Stimulated activated memory B cell treated with anti-CD40 and anti-IgM and Interleukin-4, amounts not matched to agents 10 μg/mL and 1 μg/mL and 100 μg/mL, for 72 hours (primary cell): ENCODE measurements at regions not wholly inside any gene's neighbourhood (a gene's known extent, or its start where the extent isn't known, plus 50 kb on each side); places are given as distances from the start of the nearest gene placed in this dataset.

Source experiments
- ATAC-seq: fragments of 150-1000 bp; cut with Tn5 transposase; 2 replicates; pipeline ENCODE4 v1.10.0; 2021
- H3K27ac Mint-ChIP-seq: one replicate; pipeline ENCODE4 v1.8.0; 2022; ENCODE audit warnings: mild to moderate bottlenecking, mixed read lengths
- H3K27me3 Mint-ChIP-seq: one replicate; pipeline ENCODE4 v1.8.0; 2022; ENCODE audit warnings: mixed read lengths
- H3K36me3 Mint-ChIP-seq: one replicate; pipeline ENCODE4 v1.8.0; 2022; ENCODE audit warnings: mixed read lengths
- H3K4me1 Mint-ChIP-seq: one replicate; pipeline ENCODE4 v1.8.0; 2022; ENCODE audit warnings: mixed read lengths
- H3K4me3 Mint-ChIP-seq: one replicate; pipeline ENCODE4 v1.8.0; 2022; ENCODE audit warnings: mild to moderate bottlenecking, moderate library complexity, mixed read lengths
- H3K9me3 Mint-ChIP-seq: one replicate; pipeline ENCODE4 v1.8.0; 2022; ENCODE audit warnings: mixed read lengths

GRCh38 chr5:117107859-117108258, 533.2 kb upstream of the SEMA6A start:
- Mint-ChIP-seq H3K27me3 (no peaks in the 10 kb centered on the region), H3K9me3 (peaks cover 5% of the 10 kb centered on the region), H3K27ac (no peak overlapping the region), H3K4me1 (no peaks in the 10 kb centered on the region), H3K36me3 (no peaks in the 10 kb centered on the region), H3K4me3 (no peak overlapping the region)
- ATAC-seq: no peak

- H3K36me3 Mint-ChIP-seq: no peaks in the 10 kb centered on the region
- no peaks in the 10 kb centered on the region for H3K4me1 Mint-ChIP-seq
- no peaks in the 10 kb centered on the region for H3K9me3 Mint-ChIP-seq
- no peak for ATAC-seq
- no peak overlapping the region for H3K27ac Mint-ChIP-seq
- no peaks in the 10 kb centered on the region for H3K27me3 Mint-ChIP-seq
- H3K4me3 Mint-ChIP-seq: no peak overlapping the region
Observed at GRCh38 chr5:117103703-117104102, 529.1 kb upstream of the SEMA6A start.

DNA sequence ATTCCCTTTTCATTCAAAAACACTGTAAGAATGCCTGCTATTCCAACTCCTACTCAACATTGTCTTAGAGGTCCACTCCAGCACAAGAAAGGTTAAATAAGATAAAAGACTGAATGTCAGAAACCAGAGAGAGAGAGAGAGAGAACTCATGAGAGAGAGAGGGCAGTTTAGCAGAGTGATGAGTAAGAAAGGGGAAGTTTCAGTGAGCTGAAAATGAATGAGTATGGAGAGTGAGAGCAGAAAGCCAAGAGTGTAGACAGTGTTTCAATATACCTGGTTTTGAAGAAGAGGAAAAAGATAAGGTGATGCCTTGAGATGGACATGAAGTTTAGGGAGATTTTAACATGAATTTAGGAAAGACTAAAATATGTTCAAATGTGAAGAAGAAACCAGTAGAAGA, 528.0 kb upstream of the SEMA6A start:
- H3K27ac Mint-ChIP-seq: no peak overlapping the region
- H3K9me3 Mint-ChIP-seq: no peaks in the 10 kb centered on the region
- no peaks in the 10 kb centered on the region for H3K36me3 Mint-ChIP-seq
- no peak overlapping the region for H3K4me3 Mint-ChIP-seq
- no peaks in the 10 kb centered on the region for H3K27me3 Mint-ChIP-seq
- no peaks in the 10 kb centered on the region for H3K4me1 Mint-ChIP-seq
- no peak for ATAC-seq

DNA sequence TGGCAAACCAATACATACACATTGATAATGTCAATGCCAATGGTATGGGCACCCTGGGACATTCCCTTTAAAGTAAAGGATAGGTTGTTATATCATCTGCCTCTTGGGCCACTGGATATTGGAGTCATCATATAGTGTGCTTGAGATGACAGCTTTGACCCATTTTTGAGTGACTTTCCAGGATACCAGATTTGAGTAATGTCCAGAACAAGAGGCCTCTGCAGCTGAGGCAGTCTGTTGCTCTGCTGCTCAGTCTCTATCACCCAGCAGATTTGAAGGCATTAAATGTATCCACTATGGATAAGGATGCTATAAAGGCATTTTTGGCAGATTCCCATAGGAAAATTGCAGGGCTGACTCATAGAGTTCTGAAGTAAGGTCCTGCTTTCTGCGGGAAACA, 525.6 kb upstream of the SEMA6A start:
- Mint-ChIP-seq H3K9me3 (no peaks in the 10 kb centered on the region), H3K4me1 (no peaks in the 10 kb centered on the region), H3K27me3 (no peaks in the 10 kb centered on the region)

DNA sequence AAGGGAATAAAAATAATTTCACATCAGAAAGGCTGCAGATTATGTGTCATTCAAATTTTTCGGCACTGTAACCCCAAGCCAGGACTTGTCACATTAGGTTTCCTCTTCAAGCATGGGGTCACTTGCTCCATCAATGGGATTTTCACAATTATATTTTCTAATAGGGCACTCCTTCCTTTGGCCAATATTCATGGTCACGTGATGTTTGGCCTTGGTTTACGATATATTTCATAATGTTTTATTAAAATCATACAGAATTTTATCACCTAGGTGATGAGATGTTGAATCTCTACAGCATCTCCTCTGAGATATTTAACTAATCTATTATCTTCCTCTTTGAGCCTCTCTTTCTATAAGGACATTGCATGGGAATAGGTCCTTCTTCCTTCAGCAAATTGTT, 523.5 kb upstream of the SEMA6A start:
- H3K9me3 Mint-ChIP-seq: no peaks in the 10 kb centered on the region
- H3K27me3 Mint-ChIP-seq: no peaks in the 10 kb centered on the region
- H3K4me3 Mint-ChIP-seq: no peak overlapping the region
- no peaks in the 10 kb centered on the region for H3K36me3 Mint-ChIP-seq
- H3K27ac Mint-ChIP-seq: no peak overlapping the region
- no peak for ATAC-seq
- no peaks in the 10 kb centered on the region for H3K4me1 Mint-ChIP-seq

More for the DNA sequence above, 525.6 kb upstream of the SEMA6A start:
- no peak overlapping the region for H3K27ac Mint-ChIP-seq
- no peak for ATAC-seq
- H3K36me3 Mint-ChIP-seq: no peaks in the 10 kb centered on the region
- no peak overlapping the region for H3K4me3 Mint-ChIP-seq

DNA sequence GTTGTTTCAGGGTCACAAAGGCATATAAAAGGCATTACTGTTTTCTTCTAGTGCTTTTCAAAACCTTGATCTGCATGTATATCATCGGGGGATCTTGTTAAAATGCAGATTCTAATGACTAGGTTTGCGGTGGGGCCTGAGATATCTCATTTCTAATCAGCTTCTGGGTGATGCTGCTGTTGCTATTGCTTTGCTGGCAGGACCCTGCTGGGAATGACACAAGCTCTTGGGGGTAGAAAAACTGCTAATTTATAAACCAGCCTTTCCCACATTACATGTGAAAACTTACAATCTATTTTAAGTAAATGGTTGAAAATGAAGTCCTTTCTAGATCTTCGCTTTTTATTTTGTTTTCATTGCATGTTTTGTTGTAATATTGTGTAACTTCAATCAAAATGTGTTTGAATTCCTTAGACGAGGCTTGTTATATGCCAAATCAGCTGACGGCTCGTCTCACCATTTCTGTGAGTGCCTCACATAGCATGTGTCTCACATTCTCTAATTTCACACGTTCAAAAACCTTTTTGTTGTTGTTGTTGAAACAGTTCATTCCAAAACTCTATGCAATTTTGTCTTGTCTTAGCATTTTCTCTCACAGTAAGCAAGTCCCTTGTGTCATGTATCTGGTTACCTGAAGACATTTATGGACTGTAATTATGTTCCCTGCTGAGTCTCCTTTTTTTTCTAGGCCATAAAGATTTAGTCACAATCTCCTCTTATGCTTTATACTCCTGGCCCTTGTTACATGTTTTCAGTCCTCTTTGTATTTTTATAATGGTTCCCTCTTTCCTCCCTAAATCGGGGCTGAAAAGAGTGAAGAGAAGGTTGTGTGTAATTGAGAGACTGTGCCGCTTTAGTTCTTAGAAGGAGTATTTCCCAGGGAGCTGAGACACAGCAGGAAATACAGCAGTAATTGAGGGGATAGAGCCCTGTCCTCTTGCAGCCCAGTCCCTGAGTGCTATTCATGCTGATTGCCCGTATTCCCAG, 521.0 kb upstream of the SEMA6A start:
- Mint-ChIP-seq H3K36me3 (no peaks in the 10 kb centered on the region), H3K9me3 (no peaks in the 10 kb centered on the region), H3K27ac (no peak overlapping the region), H3K27me3 (no peaks in the 10 kb centered on the region), H3K4me3 (no peak overlapping the region), H3K4me1 (no peaks in the 10 kb centered on the region)
- no peak for ATAC-seq

DNA sequence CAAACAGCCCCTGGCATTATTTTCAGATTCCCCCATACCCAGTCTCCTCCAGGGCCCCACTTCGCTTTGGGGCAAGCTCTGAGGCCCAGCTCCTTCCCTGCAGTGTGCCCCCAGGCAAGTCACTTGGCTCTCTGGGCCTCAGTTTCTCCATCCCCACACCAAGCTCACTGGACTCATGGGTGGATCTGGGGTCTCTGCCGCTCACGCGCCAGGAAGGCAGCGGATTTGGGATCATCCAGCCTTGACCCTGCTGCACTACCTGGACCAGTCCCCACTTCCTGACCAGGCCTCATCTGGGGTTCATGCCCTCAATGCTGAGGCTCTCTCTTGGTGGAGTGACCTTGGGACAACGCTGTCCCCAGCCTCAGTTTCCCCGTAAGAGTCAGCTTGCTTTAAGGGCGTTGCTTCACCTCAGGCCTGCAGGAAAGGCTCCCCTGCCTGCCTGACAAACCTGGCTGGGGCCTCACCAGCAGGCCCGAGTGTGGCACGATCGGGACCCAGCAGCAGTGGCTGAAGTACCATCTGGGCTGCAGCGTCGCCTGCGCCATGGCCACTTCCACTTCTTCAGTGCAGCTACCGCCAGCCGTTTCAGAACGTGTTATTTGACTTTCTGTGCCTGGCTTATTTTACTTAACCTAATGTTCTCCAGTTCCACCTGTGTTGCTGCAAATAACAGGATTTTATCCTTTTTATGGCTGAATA, 519.6 kb upstream of the SEMA6A start:
- no peak overlapping the region for H3K27ac Mint-ChIP-seq
- ATAC-seq: peak; percentile 27
- H3K4me1 Mint-ChIP-seq: no peaks in the 10 kb centered on the region
- no peaks in the 10 kb centered on the region for H3K36me3 Mint-ChIP-seq
- no peaks in the 10 kb centered on the region for H3K27me3 Mint-ChIP-seq
- no peak overlapping the region for H3K4me3 Mint-ChIP-seq
- H3K9me3 Mint-ChIP-seq: no peaks in the 10 kb centered on the region

DNA sequence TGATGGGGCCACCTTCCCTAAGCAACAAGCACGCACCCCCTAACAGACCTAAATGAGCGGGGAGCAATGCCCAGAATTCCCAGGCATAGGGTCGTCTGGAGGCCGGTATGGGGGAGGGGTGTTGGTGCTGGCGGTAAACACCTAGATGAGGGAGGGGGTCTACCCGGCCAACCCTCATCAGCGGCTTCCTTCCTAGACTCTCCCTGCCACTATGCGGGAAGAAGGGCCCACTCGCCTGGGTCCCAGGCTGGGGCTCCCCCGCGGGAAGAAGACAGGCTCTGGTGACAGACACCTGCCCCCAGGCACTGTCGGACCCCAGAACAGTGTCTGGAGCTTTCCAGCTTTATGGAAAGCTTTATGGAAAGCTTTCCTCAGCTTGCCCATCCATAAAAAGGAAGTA, 519.0 kb upstream of the SEMA6A start:
- H3K27ac Mint-ChIP-seq: no peak overlapping the region
- H3K9me3 Mint-ChIP-seq: no peaks in the 10 kb centered on the region

GRCh38 chr5:117089001-117089400, 514.4 kb upstream of the SEMA6A start:
- Mint-ChIP-seq H3K9me3 (no peaks in the 10 kb centered on the region), H3K27me3 (no peaks in the 10 kb centered on the region), H3K36me3 (no peaks in the 10 kb centered on the region), H3K4me1 (no peaks in the 10 kb centered on the region), H3K27ac (no peak overlapping the region), H3K4me3 (no peak overlapping the region)
- ATAC-seq: no peak

More for the DNA sequence above, 519.0 kb upstream of the SEMA6A start:
- no peaks in the 10 kb centered on the region for H3K36me3 Mint-ChIP-seq
- ATAC-seq: no peak
- H3K4me1 Mint-ChIP-seq: no peaks in the 10 kb centered on the region
- no peak overlapping the region for H3K4me3 Mint-ChIP-seq
- no peaks in the 10 kb centered on the region for H3K27me3 Mint-ChIP-seq

DNA sequence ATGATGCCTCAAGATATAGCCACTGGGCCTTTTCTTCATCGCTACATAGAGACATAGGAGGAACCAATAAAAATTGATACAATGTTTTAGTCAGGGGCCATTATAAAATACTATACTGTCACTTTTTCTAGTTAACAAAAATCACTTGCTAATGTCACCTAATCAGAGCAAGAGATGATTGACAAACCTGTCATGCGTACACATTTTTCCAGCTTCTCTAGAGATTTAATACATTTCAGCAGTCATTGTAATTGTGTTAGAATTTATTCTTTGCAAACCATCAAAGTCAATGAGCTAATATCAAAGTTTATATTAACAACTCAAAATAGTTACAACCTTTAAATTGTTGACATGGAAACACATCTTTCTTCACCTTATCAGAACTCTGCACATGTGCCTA, 513.6 kb upstream of the SEMA6A start:
- Mint-ChIP-seq H3K4me1 (no peaks in the 10 kb centered on the region), H3K36me3 (no peaks in the 10 kb centered on the region), H3K27ac (no peak overlapping the region), H3K9me3 (no peaks in the 10 kb centered on the region), H3K4me3 (no peak overlapping the region), H3K27me3 (no peaks in the 10 kb centered on the region)
- no peak for ATAC-seq

- ATAC-seq: no peak
- Mint-ChIP-seq H3K9me3 (no peaks in the 10 kb centered on the region), H3K36me3 (no peaks in the 10 kb centered on the region), H3K4me1 (no peaks in the 10 kb centered on the region), H3K27me3 (no peaks in the 10 kb centered on the region), H3K27ac (no peak overlapping the region), H3K4me3 (no peak overlapping the region)
Observed at GRCh38 chr5:117084067-117084466, 509.4 kb upstream of the SEMA6A start.

- Mint-ChIP-seq H3K4me3 (no peak overlapping the region), H3K36me3 (no peaks in the 10 kb centered on the region), H3K27ac (no peak overlapping the region), H3K9me3 (no peaks in the 10 kb centered on the region), H3K4me1 (no peaks in the 10 kb centered on the region), H3K27me3 (no peaks in the 10 kb centered on the region)
- no peak for ATAC-seq
Observed at GRCh38 chr5:117082977-117083376, 508.4 kb upstream of the SEMA6A start.

- ATAC-seq: no peak
- Mint-ChIP-seq H3K4me1 (no peaks in the 10 kb centered on the region), H3K9me3 (no peaks in the 10 kb centered on the region), H3K27me3 (no peaks in the 10 kb centered on the region), H3K4me3 (no peak overlapping the region), H3K36me3 (no peaks in the 10 kb centered on the region), H3K27ac (no peak overlapping the region)
Observed at GRCh38 chr5:117077142-117077541, 502.5 kb upstream of the SEMA6A start.

DNA sequence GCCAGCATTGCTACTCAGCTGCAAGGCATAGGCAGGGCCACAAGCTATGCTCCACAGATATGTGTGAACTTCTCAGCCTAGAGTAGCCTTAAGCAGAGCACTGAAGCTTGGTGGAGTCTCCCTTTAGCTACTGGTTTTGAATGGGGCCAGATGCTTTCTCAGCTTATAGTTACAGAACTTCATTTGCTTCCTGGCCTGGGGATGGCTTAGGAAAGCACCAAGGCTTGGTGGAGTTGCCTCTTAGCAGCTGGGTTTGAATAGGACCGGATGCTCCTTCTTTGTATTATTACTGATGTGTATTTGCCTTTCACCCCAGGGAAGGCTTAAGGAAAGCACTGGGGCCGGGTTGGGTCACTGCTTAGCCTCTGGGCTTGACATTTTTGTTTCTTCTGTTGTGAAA, 497.8 kb upstream of the SEMA6A start:
- Mint-ChIP-seq H3K4me3 (no peak overlapping the region), H3K9me3 (peaks cover 12% of the 10 kb centered on the region), H3K36me3 (no peaks in the 10 kb centered on the region), H3K27me3 (no peaks in the 10 kb centered on the region), H3K27ac (no peak overlapping the region), H3K4me1 (no peaks in the 10 kb centered on the region)
- ATAC-seq: no peak

DNA sequence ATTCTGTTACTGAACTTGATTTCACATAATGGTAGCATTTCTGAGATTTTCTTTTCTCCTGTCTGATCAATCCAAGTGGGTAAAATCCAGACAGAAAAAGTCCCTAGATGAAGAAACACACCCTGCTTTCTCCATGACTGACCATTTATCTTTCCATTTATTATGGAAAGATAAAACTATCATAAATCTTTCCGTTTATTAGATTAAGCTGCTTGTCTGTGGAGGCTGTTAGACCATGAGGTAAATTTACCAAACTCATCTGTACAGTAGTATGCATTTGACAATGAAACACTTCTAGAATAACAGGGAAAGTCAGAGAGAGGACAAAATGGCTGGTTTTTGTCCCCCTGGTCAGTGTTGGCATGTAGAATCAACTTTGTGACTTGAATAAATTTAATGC, 491.2 kb upstream of the SEMA6A start:
- H3K9me3 Mint-ChIP-seq: peaks cover 9% of the 10 kb centered on the region
- no peaks in the 10 kb centered on the region for H3K4me1 Mint-ChIP-seq
- H3K4me3 Mint-ChIP-seq: no peak overlapping the region
- H3K27me3 Mint-ChIP-seq: no peaks in the 10 kb centered on the region
- no peak for ATAC-seq
- no peak overlapping the region for H3K27ac Mint-ChIP-seq
- H3K36me3 Mint-ChIP-seq: no peaks in the 10 kb centered on the region

DNA sequence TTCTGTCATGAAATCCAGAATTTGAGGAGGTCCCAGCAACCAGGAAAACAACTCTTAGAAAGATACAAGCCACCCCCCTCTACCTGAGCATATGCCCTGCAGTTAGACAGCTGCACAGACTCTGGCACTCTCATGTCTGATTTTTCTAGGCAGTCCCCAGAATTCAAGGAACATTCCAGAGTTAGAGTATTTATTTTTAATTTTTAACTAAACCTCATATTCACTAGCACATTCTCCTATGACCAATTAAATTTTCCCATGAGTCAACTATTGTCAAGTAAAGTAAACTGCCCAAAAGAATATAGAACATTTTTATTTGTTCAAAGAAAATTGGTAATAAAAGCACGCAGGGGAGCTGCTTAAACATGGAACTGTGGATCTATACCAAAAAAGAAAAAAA, 490.5 kb upstream of the SEMA6A start:
- Mint-ChIP-seq H3K27me3 (no peaks in the 10 kb centered on the region), H3K9me3 (peaks cover 7% of the 10 kb centered on the region), H3K4me1 (no peaks in the 10 kb centered on the region), H3K36me3 (no peaks in the 10 kb centered on the region), H3K4me3 (no peak overlapping the region), H3K27ac (no peak overlapping the region)
- no peak for ATAC-seq
